HG03342 (cell line): ENCODE measurements at regions not wholly inside any gene's neighbourhood (a gene's known extent, or its start where the extent isn't known, plus 50 kb on each side); places are given as distances from the start of the nearest gene placed in this dataset.

Experiments
- ATAC-seq: cut with Tn5 transposase; IDR thresholded peaks from one replicate; pipeline ENCODE4 v1.9.1; 2021; ENCODE audit warnings: mild to moderate bottlenecking, moderate library complexity; ENCODE audit not compliant: unreplicated experiment

DNA sequence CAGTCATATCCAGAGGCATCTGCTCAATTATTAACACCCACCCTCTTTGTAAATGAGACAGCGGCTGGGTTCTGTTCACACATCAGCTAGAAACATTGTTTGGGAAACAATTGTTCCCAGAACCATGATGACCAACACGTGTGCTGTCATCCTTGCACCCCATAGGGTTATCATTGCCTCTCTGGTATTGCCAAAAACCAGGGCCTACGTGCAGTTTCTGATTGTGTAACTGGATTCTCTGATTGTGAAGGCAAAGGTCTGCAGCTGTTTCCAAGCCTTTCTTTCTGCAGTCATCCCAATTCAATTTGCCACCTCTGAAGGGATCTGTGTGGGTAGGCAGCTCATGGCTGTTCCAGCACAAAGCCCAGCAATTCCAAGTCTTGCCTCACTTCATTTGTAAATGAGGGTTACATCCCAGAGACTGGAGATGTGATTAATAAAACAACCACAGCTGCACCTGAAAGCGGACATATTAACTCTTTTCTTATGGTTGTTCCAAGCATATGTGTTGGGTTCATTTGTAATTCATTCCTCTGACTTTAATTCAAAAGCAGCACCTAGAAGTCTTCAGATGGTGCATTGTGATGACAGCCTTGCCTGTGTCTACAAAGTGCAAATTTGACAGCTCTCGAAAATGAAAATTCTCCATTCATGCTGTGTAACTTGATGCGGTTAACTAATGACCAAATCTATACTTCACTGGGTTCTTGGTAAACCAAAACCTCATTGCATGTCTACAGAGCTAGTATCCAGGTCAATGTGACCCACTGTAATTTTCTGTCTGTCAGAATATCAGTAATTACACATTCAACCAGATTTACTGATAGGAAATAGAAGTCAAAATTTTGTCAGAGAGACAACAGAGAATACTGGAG lies 66.6 kb downstream of the YIPF5 start:
- no peak for ATAC-seq

DNA sequence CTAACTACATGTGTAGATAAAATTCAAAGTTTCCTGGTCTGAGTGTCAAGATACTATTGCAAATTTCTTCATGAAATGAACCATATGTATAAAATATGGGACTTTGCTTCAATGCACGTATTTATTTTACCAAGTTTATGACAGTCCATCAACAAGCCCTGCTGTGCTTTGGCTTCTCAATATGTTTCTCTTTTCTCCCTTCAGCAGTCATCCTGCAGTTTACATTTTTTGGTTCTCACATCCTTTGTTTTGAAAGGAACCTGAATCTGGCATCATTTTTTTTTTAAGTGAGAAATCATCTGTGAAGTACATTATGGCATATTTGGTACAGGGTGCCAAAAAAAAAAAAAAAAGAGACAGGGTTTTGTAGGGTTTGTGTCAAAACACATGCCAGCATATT lies 65.1 kb downstream of the YIPF5 start:
- ATAC-seq = no peak

DNA sequence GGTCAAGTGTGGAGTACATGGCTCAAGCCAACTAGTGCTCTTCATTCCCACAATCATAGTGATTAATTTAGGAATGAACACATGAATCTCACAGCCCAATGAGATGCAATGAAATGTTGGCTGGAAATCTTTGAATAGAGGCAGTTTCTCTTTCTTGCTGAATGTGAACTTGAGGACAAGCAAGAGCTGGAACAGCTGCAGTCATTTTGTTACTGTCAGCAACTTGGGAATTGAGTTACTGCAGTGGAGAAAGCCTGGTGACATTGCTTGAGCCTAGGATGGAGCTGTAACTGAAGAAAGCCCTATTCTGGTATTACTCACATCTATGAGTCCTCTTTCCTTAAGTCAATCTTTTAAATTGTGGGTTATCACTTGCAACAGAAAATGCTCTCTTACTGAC lies 62.3 kb downstream of the YIPF5 start:
- ATAC-seq = no peak
